Immature natural killer cell (primary cell): ENCODE measurements at regions not wholly inside any gene's neighbourhood (a gene's known extent, or its start where the extent isn't known, plus 50 kb on each side); places are given as distances from the start of the nearest gene placed in this dataset.
"Not testable (repeated sequence)": the region's sequence is repeated elsewhere in the genome, so short reads cannot be mapped to it uniquely, and the experiment has no call there.

Source experiments
- DNase-seq, 3 donors: peaks; one replicate each; pipeline ENCODE4 v3.0.0; 2022; ENCODE audit warnings: mixed read lengths in 1 of 3
- H3K27ac Mint-ChIP-seq, 6 donors: one replicate each; pipeline ENCODE4 v1.8.0; 2020; ENCODE audit warnings: mixed read lengths in 6 of 6, mild to moderate bottlenecking in 5 of 6, inconsistent platforms in 4 of 6, moderate library complexity in 3 of 6
- H3K27me3 Mint-ChIP-seq, 3 donors: one replicate each; pipeline ENCODE4 v1.8.0; 2020 to 2021; ENCODE audit warnings: low read depth in 3 of 3, mild to moderate bottlenecking in 3 of 3, mixed read lengths in 3 of 3, moderate library complexity in 3 of 3, inconsistent platforms in 1 of 3
- H3K36me3 Mint-ChIP-seq, 3 donors: one replicate each; pipeline ENCODE4 v1.8.0; 2020; ENCODE audit warnings: mixed read lengths in 3 of 3, inconsistent platforms in 2 of 3, mild to moderate bottlenecking in 2 of 3
- H3K4me1 Mint-ChIP-seq, 2 donors: one replicate each; pipeline ENCODE4 v1.8.0; 2020; ENCODE audit warnings: inconsistent platforms in 2 of 2, mild to moderate bottlenecking in 2 of 2, mixed read lengths in 2 of 2, moderate library complexity in 1 of 2
- H3K4me3 Mint-ChIP-seq, 5 donors: one replicate each; pipeline ENCODE4 v1.8.0; 2020; ENCODE audit warnings: mild to moderate bottlenecking in 5 of 5, mixed read lengths in 5 of 5, inconsistent platforms in 3 of 5, moderate library complexity in 3 of 5
- H3K9me3 Mint-ChIP-seq, 6 donors: one replicate each; pipeline ENCODE4 v1.8.0; 2020; ENCODE audit warnings: mild to moderate bottlenecking in 6 of 6, mixed read lengths in 6 of 6, inconsistent platforms in 4 of 6, moderate library complexity in 3 of 6

GRCh38 chr2:75408771-75409170 is 152.0 kb downstream of the EVA1A start:
- H3K36me3 Mint-ChIP-seq: no peaks in the 10 kb centered on the region
- H3K4me1 Mint-ChIP-seq: no peaks in the 10 kb centered on the region
- no peak for DNase-seq
- peaks cover 0 to 10% (median 4%) of the 10 kb centered on the region in 6 donors for H3K9me3 Mint-ChIP-seq
- H3K27ac Mint-ChIP-seq: no peak overlapping the region
- no peak overlapping the region for H3K4me3 Mint-ChIP-seq
- peaks cover 0 to 7% (median 5%) of the 10 kb centered on the region in 3 donors for H3K27me3 Mint-ChIP-seq

- DNase-seq: no peak
- H3K4me3 Mint-ChIP-seq: no peak overlapping the region
- H3K9me3 Mint-ChIP-seq: peaks cover 0 to 10% (median 4%) of the 10 kb centered on the region in 6 donors
- no peaks in the 10 kb centered on the region for H3K4me1 Mint-ChIP-seq
- H3K36me3 Mint-ChIP-seq: no peaks in the 10 kb centered on the region
- H3K27me3 Mint-ChIP-seq: peaks cover 3 to 7% (median 5%) of the 10 kb centered on the region in 3 donors
- H3K27ac Mint-ChIP-seq: no peak overlapping the region
Measured at GRCh38 chr2:75407038-75407530, 153.7 kb downstream of the EVA1A start.

GRCh38 chr2:75406131-75406581 is 154.6 kb downstream of the EVA1A start:
- no peak overlapping the region for H3K4me3 Mint-ChIP-seq
- peaks cover 3 to 5% (median 5%) of the 10 kb centered on the region in 3 donors for H3K27me3 Mint-ChIP-seq
- no peaks in the 10 kb centered on the region for H3K36me3 Mint-ChIP-seq
- no peak for DNase-seq
- H3K9me3 Mint-ChIP-seq: peaks cover 0 to 10% (median 4%) of the 10 kb centered on the region in 6 donors
- H3K27ac Mint-ChIP-seq: no peak overlapping the region
- H3K4me1 Mint-ChIP-seq: no peaks in the 10 kb centered on the region

GRCh38 chr2:75405000-75405399 is 155.7 kb downstream of the EVA1A start:
- no peaks in the 10 kb centered on the region for H3K4me1 Mint-ChIP-seq
- H3K27ac Mint-ChIP-seq: no peak overlapping the region
- H3K9me3 Mint-ChIP-seq: peaks cover 0 to 3% (median 0%) of the 10 kb centered on the region in 6 donors
- H3K27me3 Mint-ChIP-seq: peaks cover 3 to 5% (median 5%) of the 10 kb centered on the region in 3 donors
- H3K4me3 Mint-ChIP-seq: no peak overlapping the region
- DNase-seq: no peak
- no peaks in the 10 kb centered on the region for H3K36me3 Mint-ChIP-seq

- peak; percentile 3 to 26 (median 10) for DNase-seq
Measured at GRCh38 chr2:75403991-75404428, 156.7 kb downstream of the EVA1A start.

GRCh38 chr2:75396314-75396713 is 164.4 kb downstream of the EVA1A start:
- no peak overlapping the region for H3K4me3 Mint-ChIP-seq
- H3K27ac Mint-ChIP-seq: no peak overlapping the region
- H3K4me1 Mint-ChIP-seq: no peaks in the 10 kb centered on the region
- peaks cover 0 to 3% (median 0%) of the 10 kb centered on the region in 6 donors for H3K9me3 Mint-ChIP-seq
- H3K27me3 Mint-ChIP-seq: peaks cover 0 to 3% (median 2%) of the 10 kb centered on the region in 3 donors
- H3K36me3 Mint-ChIP-seq: no peaks in the 10 kb centered on the region
- no peak for DNase-seq

More at GRCh38 chr2:75403991-75404428, 156.7 kb downstream of the EVA1A start:
- Mint-ChIP-seq H3K9me3 (no peaks in the 10 kb centered on the region), H3K36me3 (no peaks in the 10 kb centered on the region), H3K27ac (no peak overlapping the region), H3K4me3 (no peak overlapping the region), H3K27me3 (peaks cover 2 to 5% (median 5%) of the 10 kb centered on the region in 3 donors), H3K4me1 (no peaks in the 10 kb centered on the region)

- H3K9me3 Mint-ChIP-seq, H3K27ac Mint-ChIP-seq, H3K4me1 Mint-ChIP-seq, H3K36me3 Mint-ChIP-seq, H3K27me3 Mint-ChIP-seq, DNase-seq, H3K4me3 Mint-ChIP-seq: not testable (repeated sequence)
Measured at GRCh38 chr2:75394764-75395163, 166.0 kb downstream of the EVA1A start.

- H3K36me3 Mint-ChIP-seq: no peaks in the 10 kb centered on the region
- H3K9me3 Mint-ChIP-seq: peaks cover 0 to 5% (median under 1%) of the 10 kb centered on the region in 6 donors
- H3K27me3 Mint-ChIP-seq: peaks cover 4 to 7% (median 5%) of the 10 kb centered on the region in 3 donors
- H3K4me1 Mint-ChIP-seq: no peaks in the 10 kb centered on the region
- H3K4me3 Mint-ChIP-seq: no peak overlapping the region
- no peak for DNase-seq
- H3K27ac Mint-ChIP-seq: no peak overlapping the region
Measured at GRCh38 chr2:75390169-75390568, 170.6 kb downstream of the EVA1A start.

- peaks cover 4 to 7% (median 5%) of the 10 kb centered on the region in 3 donors for H3K27me3 Mint-ChIP-seq
Measured at GRCh38 chr2:75389271-75389670, 171.5 kb downstream of the EVA1A start.

GRCh38 chr2:75381032-75381431 is 179.7 kb downstream of the EVA1A start:
- DNase-seq: no peak
- H3K36me3 Mint-ChIP-seq: no peaks in the 10 kb centered on the region
- H3K9me3 Mint-ChIP-seq: peaks cover 0 to 3% (median 0%) of the 10 kb centered on the region in 6 donors
- no peak overlapping the region for H3K4me3 Mint-ChIP-seq
- peaks cover 0 to 6% (median 0%) of the 10 kb centered on the region in 3 donors for H3K27me3 Mint-ChIP-seq
- H3K4me1 Mint-ChIP-seq: no peaks in the 10 kb centered on the region
- H3K27ac Mint-ChIP-seq: no peak overlapping the region

More at GRCh38 chr2:75389271-75389670, 171.5 kb downstream of the EVA1A start:
- DNase-seq: no peak
- Mint-ChIP-seq H3K27ac (no peak overlapping the region), H3K4me3 (no peak overlapping the region), H3K36me3 (no peaks in the 10 kb centered on the region), H3K9me3 (peaks cover 0 to 5% (median 0%) of the 10 kb centered on the region in 6 donors), H3K4me1 (no peaks in the 10 kb centered on the region)

GRCh38 chr2:75379476-75380210 is 180.3 kb upstream of the TACR1 start:
- no peaks in the 10 kb centered on the region for H3K36me3 Mint-ChIP-seq
- DNase-seq: no peak

GRCh38 chr2:75375646-75376582 is 176.6 kb upstream of the TACR1 start:
- no peaks in the 10 kb centered on the region for H3K4me1 Mint-ChIP-seq
- peaks cover 0 to 8% (median 7%) of the 10 kb centered on the region in 6 donors for H3K9me3 Mint-ChIP-seq
- no peak overlapping the region for H3K27ac Mint-ChIP-seq
- H3K36me3 Mint-ChIP-seq: no peaks in the 10 kb centered on the region
- no peak overlapping the region for H3K4me3 Mint-ChIP-seq
- peaks cover 1 to 3% (median 2%) of the 10 kb centered on the region in 3 donors for H3K27me3 Mint-ChIP-seq
- DNase-seq: no peak

More at GRCh38 chr2:75379476-75380210, 180.3 kb upstream of the TACR1 start:
- Mint-ChIP-seq H3K27me3 (peaks cover 0 to 2% (median 2%) of the 10 kb centered on the region in 3 donors), H3K9me3 (peaks cover 0 to 5% (median 0%) of the 10 kb centered on the region in 6 donors), H3K27ac (no peak overlapping the region), H3K4me3 (no peak overlapping the region), H3K4me1 (no peaks in the 10 kb centered on the region)

- not testable (repeated sequence) for H3K4me1 Mint-ChIP-seq, H3K36me3 Mint-ChIP-seq, H3K4me3 Mint-ChIP-seq, H3K27ac Mint-ChIP-seq, DNase-seq, H3K27me3 Mint-ChIP-seq
- H3K9me3 Mint-ChIP-seq: peaks cover 4 to 18% (median 7%) of the 10 kb centered on the region in 6 donors
Measured at GRCh38 chr2:75374414-75374957, 175.2 kb upstream of the TACR1 start.
